Left ventricle myocardium inferior (tissue), 1 donor: ENCODE measurements at regions not wholly inside any gene's neighbourhood (a gene's known extent, or its start where the extent isn't known, plus 50 kb on each side); places are given as distances from the start of the nearest gene placed in this dataset.

Experiments
- DNase-seq: peaks from one replicate; pipeline ENCODE4 v3.0.0-alpha.2; 2020
- H3K27ac ChIP-seq: fragments of 200-600 bp; replicated peaks from 2 replicates; pipeline ENCODE4 v1.8.0; 2021
- H3K27me3 ChIP-seq: fragments of 200-600 bp; 2 replicates; pipeline ENCODE4 v1.8.0; 2021; ENCODE audit warnings: low read depth
- H3K36me3 ChIP-seq: fragments of 200-600 bp; 2 replicates; pipeline ENCODE4 v1.8.0; 2021
- H3K4me1 ChIP-seq: fragments of 200-600 bp; 2 replicates; pipeline ENCODE4 v1.8.0; 2021
- H3K4me3 ChIP-seq: fragments of 200-600 bp; 2 replicates; pipeline ENCODE4 v1.8.0; 2021; ENCODE audit warnings: mild to moderate bottlenecking, moderate library complexity
- H3K9me3 ChIP-seq: fragments of 200-600 bp; replicated peaks from 2 replicates; pipeline ENCODE4 v1.8.0; 2021
- intact Hi-C: fragments of 100-400 bp; cut with micrococcal nuclease; formaldehyde crosslinking; loops from one replicate; pipeline ENCODE4 v1.11.0; 2022
- TF ChIP-seq, protein P1 (sequence below): fragments of 200-600 bp; IDR thresholded peaks from 2 replicates; pipeline ENCODE4 v1.8.0; 2021; ENCODE audit warnings: antibody characterized with exemption, mild to moderate bottlenecking, borderline replicate concordance
- donor health status: DM: no; HTN: yes; CAD: no; lungs with severe emphysema.

DNA sequence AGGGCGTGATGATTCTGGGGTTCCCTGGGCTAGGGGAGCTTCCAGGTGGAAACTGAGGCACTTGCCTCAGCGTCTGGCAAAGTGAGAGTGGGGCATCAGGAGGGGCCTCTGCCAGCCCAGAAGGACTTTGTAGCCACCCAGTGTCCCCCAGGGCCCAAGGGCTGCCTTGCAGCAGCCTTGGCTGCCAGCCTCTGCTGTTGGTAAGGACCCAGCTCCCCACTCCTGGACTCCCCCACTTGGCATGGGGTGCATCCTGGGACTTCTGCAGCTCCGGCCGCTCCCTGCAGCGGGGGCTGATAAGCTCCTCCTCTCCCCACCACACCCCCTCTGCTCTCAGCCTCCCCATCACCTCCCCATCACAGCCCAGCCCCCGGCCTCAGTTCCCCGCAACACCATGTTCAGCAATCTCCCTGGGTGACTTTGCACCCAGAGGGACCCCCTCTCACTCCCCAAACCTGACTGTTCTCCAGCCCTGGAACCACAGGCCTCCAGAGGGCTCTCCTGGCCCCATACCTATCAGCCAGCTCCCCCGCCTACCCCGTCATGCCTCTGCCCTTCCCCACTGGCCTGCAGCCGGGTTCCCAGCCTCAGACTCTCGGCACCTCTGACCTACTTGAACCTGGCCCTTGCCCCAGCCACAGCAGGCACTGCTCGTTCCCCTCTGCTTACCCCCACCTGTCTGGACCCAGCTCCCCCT is 113.0 kb downstream of the CRYAA start:
- Histone ChIP-seq H3K36me3 (no peaks in the 10 kb centered on the region), H3K4me1 (peaks cover 16% of the 10 kb centered on the region), H3K27ac (no peak overlapping the region), H3K4me3 (no peak overlapping the region), H3K9me3 (peaks cover 3% of the 10 kb centered on the region), H3K27me3 (peaks cover 30% of the 10 kb centered on the region)
- intact Hi-C loops, result no loop called here
- TF ChIP-seq, protein P1, sequence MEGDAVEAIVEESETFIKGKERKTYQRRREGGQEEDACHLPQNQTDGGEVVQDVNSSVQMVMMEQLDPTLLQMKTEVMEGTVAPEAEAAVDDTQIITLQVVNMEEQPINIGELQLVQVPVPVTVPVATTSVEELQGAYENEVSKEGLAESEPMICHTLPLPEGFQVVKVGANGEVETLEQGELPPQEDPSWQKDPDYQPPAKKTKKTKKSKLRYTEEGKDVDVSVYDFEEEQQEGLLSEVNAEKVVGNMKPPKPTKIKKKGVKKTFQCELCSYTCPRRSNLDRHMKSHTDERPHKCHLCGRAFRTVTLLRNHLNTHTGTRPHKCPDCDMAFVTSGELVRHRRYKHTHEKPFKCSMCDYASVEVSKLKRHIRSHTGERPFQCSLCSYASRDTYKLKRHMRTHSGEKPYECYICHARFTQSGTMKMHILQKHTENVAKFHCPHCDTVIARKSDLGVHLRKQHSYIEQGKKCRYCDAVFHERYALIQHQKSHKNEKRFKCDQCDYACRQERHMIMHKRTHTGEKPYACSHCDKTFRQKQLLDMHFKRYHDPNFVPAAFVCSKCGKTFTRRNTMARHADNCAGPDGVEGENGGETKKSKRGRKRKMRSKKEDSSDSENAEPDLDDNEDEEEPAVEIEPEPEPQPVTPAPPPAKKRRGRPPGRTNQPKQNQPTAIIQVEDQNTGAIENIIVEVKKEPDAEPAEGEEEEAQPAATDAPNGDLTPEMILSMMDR, result no peak
- peak; percentile 12 for DNase-seq

DNA sequence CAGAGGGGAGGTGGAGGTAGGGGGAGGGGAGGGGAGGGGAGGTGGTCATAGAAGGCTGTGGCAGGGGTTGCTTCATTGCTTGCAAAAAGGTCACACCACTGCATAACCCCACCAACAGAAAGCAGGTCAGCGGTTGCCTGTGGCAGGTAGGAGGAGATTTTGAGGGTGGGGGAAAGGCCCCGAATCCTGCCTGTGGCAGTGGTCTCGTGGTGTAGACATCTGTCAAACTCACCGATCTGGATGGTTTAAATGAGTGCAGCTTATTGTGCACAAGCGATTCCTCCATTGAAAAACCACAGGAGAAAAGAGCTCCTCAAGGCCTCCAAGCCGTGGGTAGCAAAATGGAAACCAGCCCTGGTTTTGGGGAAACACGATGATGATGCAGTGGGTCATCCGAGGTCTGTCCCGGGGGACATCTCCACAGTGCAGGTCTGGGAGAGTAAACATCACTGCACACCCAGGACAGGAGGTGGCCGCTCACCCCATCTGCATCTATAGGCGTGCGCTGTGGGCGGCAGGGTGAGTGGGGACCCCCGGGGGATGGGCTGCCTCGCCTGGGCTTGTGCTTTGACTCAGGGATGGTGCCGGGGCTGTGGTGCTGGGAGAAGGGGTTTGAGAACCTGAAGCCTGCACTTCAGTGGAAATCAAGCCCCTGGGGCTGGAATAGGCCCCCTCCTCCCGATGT is 112.3 kb downstream of the CRYAA start:
- Histone ChIP-seq H3K27ac (no peak overlapping the region), H3K9me3 (peaks cover 3% of the 10 kb centered on the region), H3K27me3 (peaks cover 36% of the 10 kb centered on the region), H3K4me1 (peaks cover 16% of the 10 kb centered on the region), H3K4me3 (no peak overlapping the region), H3K36me3 (no peaks in the 10 kb centered on the region)
- DNase-seq, result peak; percentile 9
- intact Hi-C loops, result no loop called here
- TF ChIP-seq, protein P1, result no peak

DNA sequence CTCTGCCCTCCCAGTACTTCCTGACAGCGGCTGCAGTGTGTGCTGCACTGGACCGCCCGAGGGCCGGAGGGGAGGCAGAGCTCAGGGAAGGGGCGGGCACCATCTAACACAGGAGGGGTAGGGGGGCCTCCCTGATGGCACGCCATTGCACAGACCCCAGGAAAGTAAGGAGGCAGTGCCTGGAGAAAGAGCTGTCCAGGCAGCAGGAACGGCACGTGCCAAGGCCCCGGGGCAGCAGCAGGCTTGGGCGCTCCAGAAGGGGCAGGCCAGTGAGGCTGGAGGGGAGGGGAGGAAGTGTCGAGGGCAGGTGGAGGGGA is 110.7 kb downstream of the CRYAA start:
- Histone ChIP-seq H3K27me3 (peaks cover 48% of the 10 kb centered on the region), H3K36me3 (no peaks in the 10 kb centered on the region), H3K9me3 (no peaks in the 10 kb centered on the region), H3K27ac (no peak overlapping the region), H3K4me3 (no peak overlapping the region), H3K4me1 (peaks cover 16% of the 10 kb centered on the region)
- peak; percentile 2 for DNase-seq
- TF ChIP-seq, protein P1, result no peak
- intact Hi-C loops, result no loop called here

DNA sequence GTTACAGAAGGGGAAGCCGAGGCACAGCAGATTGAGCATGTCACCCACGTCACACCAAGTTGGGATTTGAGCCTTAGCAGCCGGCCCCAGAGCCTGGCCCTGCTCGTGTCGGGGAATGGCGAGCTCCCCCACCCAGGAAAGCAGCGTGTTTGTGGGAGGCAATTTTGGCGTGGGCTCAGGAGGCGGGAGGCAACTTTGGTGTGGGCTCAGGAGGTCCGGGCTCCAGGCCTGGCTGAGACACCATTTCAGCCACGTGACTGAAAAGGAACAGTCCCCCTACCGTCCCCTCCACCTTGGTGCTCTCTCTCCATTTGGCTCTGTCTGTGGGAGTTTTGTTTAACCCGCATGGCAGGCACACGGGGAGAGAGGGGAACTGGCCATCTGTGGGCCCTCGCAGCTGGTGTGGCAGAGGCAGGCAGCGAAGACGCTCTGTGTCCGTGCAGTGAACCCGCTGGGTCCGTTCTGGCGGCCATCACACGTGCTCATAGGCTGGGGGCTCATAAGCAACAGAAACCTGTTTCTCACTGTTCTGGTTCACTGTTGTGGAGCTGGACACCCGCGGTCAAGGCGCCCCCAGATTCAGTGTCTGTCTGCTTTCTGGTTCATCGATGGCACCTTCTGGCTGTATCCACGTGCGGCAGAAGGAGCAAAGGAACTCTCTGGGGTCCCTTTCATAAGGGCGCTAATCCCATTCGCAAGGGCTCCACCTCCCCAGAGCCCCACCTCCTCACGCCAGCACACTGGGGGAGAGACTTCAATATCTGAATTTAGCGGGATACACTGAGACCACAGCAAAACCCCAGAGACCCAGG is 110.2 kb downstream of the CRYAA start:
- Histone ChIP-seq H3K9me3 (no peaks in the 10 kb centered on the region), H3K36me3 (no peaks in the 10 kb centered on the region), H3K4me3 (no peak overlapping the region), H3K4me1 (peaks cover 16% of the 10 kb centered on the region), H3K27ac (no peak overlapping the region), H3K27me3 (peaks cover 54% of the 10 kb centered on the region)
- peak; percentile 9 for DNase-seq
- intact Hi-C loops, result no loop called here
- TF ChIP-seq, protein P1, result no peak

DNA sequence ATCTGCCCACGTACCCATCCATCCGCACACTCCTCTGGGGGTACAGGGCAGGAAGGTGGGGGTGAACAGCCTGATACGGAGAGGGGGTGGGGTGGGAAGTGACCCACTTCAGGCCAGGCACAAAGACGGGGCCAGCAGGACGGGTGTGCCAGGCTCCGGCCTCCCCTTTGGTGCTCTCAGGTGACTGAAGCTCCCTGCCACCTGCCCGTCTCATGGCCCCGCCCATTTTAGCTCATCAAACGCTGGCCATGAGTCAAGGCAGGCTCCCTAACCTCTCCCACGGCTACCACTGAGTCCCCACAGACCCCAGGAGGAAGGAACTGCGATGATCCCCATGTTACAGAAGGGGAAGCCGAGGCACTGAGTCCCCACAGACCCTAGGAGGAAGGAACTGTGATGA is 109.6 kb downstream of the CRYAA start:
- H3K27ac ChIP-seq, result peak overlapping the region; percentile 77
- no peaks in the 10 kb centered on the region for H3K9me3 ChIP-seq
- intact Hi-C loops, result no loop called here
- H3K4me1 ChIP-seq, result peaks cover 16% of the 10 kb centered on the region
- H3K36me3 ChIP-seq, result no peaks in the 10 kb centered on the region
- H3K4me3 ChIP-seq, result no peak overlapping the region
- TF ChIP-seq, protein P1, result no peak
- peak; percentile 13 for DNase-seq
- H3K27me3 ChIP-seq, result peaks cover 60% of the 10 kb centered on the region
